Inflammatory macrophage treated with lipopolysaccharide for 4 hours (primary cell): ENCODE measurements at regions not wholly inside any gene's neighbourhood (a gene's known extent, or its start where the extent isn't known, plus 50 kb on each side); places are given as distances from the start of the nearest gene placed in this dataset.
"Not testable (repeated sequence)": the region's sequence is repeated elsewhere in the genome, so short reads cannot be mapped to it uniquely, and the experiment has no call there.

ENCODE experiments used
- DNase-seq: peaks from one replicate; pipeline ENCODE4 v3.0.0-alpha.2; 2020

DNA sequence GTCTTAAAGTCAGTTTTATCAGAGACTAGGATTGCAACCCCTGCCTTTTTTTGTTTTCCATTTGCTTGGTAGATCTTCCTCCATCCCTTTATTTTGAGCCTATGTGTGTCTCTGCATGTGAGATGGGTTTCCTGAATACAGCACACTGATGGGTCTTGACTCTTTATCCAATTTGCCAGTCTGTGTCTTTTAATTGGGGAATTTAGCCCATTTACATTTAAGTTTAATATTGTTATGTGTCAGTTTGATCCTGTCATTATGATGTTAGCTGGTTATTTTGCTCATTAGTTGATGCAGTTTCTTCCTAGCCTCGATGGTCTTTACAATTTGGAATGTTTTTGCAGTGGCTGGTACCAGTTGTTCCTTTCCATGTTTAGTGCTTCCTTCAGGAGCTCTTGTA, 93.3 kb upstream of the GALNT18 start:
- DNase-seq: not testable (repeated sequence)

DNA sequence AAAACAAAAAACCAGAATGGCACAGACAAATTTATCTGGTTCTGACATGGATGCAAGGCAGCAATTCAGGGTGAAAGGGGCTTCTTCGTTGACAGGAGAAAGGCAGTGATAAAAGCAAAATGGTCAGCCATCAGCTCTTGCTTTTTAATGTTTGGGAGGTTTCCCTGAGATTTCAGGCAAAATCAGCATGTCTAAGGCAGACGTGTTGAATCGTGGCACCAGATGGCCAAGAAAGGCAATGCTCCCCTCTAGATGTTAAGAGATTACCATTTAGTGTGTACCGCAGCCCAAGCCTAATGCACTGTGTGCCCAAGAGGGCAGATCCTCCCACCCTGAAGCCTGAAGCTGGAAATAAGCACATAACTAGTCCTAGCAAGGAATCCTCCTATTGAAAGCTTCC, 88.8 kb upstream of the GALNT18 start:
- DNase-seq: no peak

DNA sequence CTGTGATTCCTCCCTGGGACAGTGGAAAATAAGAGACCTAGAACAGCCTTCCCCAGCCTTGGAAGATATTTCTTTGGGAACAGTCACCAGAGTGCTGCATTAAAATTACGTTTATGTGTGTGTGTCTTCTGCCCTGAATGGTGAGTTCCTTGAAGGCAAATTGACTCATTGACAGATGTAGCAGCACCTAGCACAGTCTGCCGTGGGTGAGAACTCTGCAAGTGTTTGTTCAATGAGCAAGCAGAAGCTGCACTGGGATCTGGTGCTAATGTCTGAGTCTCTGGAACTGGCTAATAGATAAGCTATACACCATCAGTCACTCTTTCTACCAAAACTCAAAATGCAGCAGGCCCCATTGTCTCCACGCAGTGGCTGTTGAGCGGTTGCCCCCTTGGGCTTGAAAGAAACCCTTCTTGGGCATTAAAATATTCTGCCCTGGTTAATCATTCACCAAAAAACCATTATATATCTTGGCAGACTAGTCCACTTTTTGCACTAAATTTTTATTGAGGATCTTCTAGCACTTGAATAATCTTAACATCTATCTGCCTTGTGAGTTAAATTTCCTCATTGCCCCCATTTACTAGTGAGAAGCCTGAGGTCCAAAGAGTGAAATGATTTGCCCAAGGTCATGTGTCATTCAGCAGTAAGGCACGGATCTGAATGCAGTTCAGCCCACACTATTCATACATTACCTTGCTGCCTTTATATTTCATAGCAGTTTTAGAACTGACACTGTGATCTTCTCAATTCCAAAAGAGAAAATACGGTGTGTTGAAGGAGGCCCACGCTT, 87.8 kb upstream of the GALNT18 start:
- DNase-seq: no peak

DNA sequence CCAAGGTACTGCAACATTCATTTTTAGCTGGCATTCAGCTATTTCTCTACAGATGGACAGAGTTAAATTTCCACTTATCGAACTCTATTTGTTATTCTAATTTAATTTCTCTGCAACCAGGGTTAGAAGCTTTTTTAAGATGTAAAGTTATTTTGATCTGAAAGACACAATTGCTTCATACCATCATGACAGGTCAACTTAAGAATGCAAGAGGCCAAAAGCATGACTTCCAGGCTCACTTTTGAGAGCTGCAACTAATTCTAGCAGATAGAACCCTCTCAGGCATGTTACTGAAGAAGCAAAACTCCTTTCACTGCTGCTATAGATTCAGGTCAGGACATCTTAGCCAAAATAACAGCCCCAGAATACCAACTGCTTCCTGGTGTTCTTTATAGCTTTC, 86.5 kb upstream of the GALNT18 start:
- DNase-seq: no peak

DNA sequence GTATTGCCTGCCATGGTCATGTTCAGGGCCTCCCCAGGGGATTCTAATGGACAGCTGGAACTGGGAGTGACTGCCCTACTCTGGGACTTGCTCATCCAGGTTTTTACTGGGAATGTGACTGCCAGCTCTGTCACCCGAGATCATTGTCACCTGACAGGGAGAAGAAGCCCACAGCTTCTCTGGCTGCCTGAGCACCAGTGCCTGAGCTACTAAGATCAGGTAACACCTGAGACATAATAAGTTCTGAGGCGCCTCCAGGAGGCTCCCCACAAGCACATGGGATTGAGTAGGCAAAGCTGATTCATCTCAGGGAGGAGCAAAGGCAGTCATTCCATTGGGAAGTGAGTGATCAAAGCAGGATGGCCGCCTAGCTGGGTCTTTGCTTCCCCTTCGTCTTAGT, 84.2 kb upstream of the GALNT18 start:
- DNase-seq: no peak

DNA sequence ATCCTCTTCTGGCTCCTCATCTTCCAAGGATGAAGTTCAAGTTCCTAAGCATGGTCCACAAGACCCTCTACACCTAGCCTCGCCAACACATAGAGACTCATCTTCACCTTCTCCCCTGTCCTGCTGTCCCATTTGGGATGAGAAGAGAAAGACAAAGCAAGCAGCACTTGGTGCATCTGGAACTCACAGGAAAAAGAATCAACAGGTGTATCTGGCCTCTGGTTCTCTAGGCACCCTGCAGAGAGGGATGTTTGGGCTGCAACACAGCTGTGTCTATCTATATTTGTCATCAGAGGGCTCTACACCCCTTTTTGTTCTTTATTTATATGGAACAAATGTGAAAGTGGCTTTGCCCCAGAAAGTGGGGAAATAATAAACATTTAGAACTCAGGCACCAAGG, 82.1 kb upstream of the GALNT18 start:
- no peak for DNase-seq

DNA sequence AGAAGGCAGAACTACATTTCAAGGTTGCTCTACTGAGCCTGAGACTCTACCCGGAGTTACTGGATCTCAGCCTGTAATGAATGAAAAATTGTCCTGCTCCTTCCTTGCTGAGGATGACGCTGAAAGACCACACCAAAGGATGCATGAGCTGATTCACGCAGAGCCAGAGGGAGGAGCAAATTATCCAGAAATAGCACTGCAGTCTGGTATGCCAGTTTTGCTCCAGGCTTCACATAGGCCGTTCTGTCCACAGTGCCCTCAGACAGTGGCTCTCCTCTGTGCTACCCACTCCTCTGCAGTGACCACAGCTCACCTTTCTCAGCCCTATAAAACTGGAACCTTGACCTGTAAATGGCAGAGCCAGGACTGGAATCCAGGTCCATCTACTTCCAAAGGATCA, 79.3 kb upstream of the GALNT18 start:
- no peak for DNase-seq

DNA sequence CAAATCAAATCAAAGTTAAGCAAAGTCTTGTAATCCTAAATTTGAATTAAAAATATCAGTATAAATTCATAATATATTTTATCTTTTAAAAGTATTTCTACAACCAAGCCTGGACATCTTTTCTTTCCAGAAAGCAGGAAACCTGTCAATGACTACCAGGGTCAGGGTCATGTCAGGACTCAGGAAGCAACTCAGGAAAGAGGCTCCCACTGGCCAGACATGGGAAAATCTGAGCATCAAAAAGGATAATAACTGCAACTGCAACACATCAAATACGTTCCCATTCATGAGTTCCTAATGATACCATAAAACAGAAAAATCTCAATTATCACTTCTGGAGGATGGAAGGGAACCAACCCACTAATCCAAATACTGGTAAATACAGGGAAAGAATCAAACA, 76.0 kb upstream of the GALNT18 start:
- no peak for DNase-seq

DNA sequence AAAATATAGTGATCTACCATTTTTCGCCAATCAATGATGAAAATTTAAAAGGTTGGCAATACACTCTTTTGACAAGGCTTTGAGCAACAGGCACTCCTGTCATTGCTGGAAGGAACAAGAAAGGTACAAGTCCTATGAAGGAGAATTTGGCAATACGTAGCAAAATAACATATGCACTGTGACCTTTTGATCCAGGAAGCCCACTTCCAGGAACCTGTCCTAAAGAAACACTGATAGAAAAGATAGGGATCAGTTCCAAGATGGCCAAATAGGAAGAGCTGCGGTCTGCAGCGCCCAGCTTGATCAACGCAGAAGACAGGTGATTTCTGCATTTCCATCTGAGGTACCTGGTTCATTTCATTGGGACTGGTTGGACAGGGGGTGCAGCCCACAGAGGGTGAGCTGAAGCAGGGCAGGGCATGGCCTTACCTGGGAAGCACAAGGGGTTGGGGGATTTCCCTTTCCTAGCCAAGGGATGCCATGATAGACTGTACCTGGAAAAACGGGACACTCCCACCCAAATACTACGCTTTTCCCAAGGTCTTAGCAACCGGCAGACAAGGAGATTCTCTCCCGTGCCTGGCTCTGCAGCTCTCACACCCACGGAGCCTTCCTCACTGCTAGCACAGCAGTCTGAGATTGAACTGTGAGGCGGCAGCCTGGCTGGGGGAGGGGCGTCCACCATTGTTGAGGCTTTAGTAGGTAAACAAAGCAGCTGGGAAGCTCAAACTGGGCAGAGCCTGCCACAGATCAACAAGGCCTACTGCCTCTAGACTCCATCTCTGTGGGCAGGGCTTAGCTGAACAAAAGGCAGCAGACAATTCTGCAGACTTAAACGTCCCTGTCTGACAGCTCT, 69.7 kb upstream of the GALNT18 start:
- DNase-seq: no peak

DNA sequence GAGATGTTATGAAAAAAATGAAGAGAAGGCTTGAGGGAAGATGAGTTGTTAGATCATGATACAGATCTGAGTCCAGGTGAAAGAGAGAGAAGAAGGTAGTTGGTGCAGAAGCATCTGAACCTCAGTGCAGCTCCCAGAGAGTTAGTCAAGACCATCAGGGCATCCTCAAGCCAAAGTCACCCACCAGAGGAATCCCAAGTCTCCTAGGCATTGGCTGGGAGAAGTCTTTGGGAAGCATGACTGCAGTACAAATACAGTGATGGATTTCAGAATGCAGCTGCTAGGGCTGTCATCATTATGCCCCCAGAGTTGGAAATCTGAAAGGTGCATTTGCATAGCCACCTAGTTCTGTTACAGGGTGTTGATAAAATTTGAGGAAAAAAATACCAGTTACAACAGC, 59.7 kb upstream of the GALNT18 start:
- DNase-seq: no peak

DNA sequence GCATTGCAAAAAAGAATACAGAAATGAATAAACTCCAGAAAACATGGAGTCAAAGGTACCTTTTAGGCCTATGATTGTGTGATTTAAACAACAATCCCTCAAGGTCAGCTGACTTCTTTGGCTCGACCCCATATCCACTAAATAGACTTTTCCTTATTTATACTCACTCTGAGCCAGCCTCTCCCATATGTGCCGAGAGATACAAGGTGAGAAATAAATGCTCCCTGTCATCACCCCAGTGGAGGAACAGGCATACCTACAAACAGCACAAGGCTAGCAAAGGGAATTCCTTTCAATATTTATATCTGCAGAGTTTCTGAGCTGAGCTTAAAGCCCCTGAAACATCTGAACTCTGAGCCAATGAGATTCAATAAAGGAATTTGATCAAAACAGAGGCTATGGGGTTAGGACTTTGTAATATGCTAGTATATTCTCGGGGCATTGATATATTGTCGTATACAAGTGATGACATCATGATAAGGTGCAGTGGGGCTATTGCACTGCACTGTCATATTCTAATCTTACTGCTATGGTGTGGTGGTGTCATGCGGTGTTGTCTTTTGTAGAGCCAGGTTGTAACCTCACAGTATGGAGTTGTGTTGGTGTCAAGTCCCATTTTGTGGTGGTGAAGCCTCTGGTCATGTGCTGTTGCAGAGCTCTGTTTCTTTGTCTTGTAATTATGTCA, 56.0 kb upstream of the GALNT18 start:
- no peak for DNase-seq

DNA sequence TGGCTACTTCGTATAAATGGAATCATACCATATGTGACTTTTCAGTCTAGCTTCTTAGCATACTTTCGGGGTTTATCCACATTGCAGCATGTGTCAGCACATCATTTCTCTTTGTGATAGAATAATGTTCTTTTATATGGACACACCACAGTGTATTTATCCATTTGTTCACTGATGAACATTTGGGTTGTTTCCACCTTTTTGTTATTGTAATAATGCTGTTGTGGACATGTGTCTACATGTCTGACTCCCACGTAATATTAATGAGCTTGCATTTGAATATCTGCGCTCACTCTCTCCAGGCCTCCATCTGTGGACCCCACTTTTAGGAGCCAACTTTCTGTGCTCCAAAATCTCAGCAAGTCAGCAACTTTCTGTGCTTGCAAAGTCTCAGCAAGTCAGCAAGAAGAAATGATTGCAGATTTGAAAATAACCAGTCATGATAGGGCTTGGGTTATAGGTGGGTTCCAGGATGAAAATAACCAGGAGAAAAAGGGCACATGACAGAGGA, 53.9 kb upstream of the GALNT18 start:
- no peak for DNase-seq

DNA sequence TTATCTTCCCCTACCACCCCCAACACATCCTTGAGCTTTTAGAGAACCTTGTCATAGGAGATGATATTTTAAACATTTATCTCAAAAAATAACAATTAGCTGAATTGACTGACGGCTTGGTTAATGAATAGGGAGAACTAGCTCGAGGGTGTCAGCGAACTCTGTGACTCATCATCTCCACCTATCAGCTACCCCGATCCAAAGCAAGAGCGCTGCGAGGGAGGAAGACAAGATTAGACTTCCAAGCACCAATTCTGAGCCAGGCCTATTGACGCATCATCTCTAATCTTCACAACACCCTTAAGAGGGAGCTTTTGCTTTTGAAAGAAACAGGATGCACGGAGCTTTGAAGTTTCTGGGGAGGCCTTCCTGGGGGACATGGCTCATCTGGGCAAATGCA, 51.0 kb upstream of the GALNT18 start:
- no peak for DNase-seq

DNA sequence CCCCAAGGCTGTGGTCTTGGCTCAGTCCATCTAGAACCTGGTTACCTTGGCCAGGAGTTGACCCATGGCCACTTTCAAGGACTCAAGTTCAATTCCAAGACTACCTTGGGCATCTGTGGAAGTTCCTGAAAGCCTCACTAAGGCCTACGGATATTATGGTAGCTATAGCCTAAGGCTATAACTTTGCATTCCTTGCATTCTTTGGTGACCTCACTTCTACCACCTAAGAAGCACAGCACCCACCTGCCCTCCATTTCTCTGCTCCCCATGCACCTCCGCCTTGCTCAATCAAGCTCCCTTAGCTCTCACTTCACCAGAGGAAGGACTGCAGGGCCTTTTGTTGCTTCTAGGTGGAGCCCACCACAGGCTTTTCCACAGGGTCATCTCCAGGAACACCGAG, 50.3 kb upstream of the GALNT18 start:
- no peak for DNase-seq
